GM12864 (cell line): ENCODE measurements at regions not wholly inside any gene's neighbourhood (a gene's known extent, or its start where the extent isn't known, plus 50 kb on each side); places are given as distances from the start of the nearest gene placed in this dataset.

Experiments used
- DNase-seq: peaks from one replicate; pipeline ENCODE4 v3.0.0-alpha.2; 2011; ENCODE audit warnings: low read depth
- H3K4me3 ChIP-seq: 2 replicates; pipeline ENCODE4 v1.5.1; 2011; ENCODE audit warnings: mild to moderate bottlenecking, low read depth, low read length, control low read depth
- CTCF ChIP-seq: IDR thresholded peaks from 2 replicates; pipeline ENCODE4 v1.5.1; 2011; ENCODE audit warnings: low read depth, mild to moderate bottlenecking, moderate library complexity, low read length, control low read depth, inconsistent platforms; ENCODE audit errors: missing control alignments

- no peak for DNase-seq
- no peak overlapping the region for H3K4me3 ChIP-seq
- TF ChIP-seq CTCF, result no peak
Observed at GRCh38 chr5:56291079-56291643, 58.0 kb upstream of the ANKRD55 start.

DNA sequence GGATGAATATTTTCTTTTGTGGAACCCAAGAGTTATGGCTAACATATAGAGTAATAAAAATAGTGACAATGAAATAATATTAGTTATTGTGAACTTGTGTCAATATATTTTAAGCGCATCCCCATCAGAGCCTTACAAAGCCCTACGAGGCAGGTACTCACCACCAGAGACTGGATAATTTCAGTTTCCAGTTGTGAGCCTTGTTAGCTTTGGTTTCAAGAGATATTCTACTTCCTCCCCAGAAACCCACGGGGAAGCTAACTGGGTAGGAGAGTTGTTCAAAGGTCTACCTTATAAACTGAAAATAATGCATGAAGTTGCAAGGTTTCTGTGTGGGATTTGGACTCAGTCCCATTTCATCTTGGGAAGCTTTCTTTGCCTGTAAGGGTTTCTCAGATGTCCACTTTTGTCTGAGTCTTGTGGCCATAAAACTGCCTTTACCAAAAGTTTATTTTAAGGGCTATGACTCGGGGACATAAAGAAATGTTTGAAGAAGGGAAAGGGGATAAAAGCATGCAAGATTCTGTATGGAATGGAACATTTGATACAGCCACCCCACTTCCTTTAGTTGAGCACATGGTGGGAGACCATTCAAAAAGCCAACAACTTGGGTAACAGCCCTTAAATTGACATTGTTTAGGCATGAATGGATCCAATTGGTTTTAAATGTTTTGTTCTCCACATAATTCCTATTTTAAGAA is 57.4 kb upstream of the ANKRD55 start:
- no peak for TF ChIP-seq CTCF
- no peak for DNase-seq
- H3K4me3 ChIP-seq, result no peak overlapping the region

- no peak for TF ChIP-seq CTCF
- no peak for DNase-seq
- no peak overlapping the region for H3K4me3 ChIP-seq
Observed at GRCh38 chr5:56289602-56289987, 56.5 kb upstream of the ANKRD55 start.

- no peak overlapping the region for H3K4me3 ChIP-seq
- DNase-seq, result no peak
- no peak for TF ChIP-seq CTCF
Observed at GRCh38 chr5:56288873-56289601, 55.9 kb upstream of the ANKRD55 start.

GRCh38 chr5:56286015-56286884 is 53.1 kb upstream of the ANKRD55 start:
- no peak for TF ChIP-seq CTCF
- H3K4me3 ChIP-seq, result no peak overlapping the region
- DNase-seq, result no peak

- no peak overlapping the region for H3K4me3 ChIP-seq
- no peak for TF ChIP-seq CTCF
Observed at GRCh38 chr5:56282951-56283350, 49.8 kb upstream of the ANKRD55 start.

More at GRCh38 chr5:56282951-56283350, 49.8 kb upstream of the ANKRD55 start:
- no peak for DNase-seq
